Astrocyte (in vitro differentiated cells and primary cell): ENCODE measurements at regions not wholly inside any gene's neighbourhood (a gene's known extent, or its start where the extent isn't known, plus 50 kb on each side); places are given as distances from the start of the nearest gene placed in this dataset.

Experiments used
- EZH2 ChIP-seq: IDR thresholded peaks from 2 replicates; pipeline ENCODE4 v1.6.1; 2012; ENCODE audit warnings: mild to moderate bottlenecking, low read length, inconsistent platforms; ENCODE audit not compliant: insufficient read depth
- TF ChIP-seq, protein P1 (sequence below): IDR thresholded peaks from 2 replicates; pipeline ENCODE4 v1.5.1; 2011; ENCODE audit warnings: low read depth, mild to moderate bottlenecking, inconsistent platforms, low read length, moderate library complexity; ENCODE audit not compliant: insufficient read depth

GRCh38 chr3:70488816-70489215, 176.4 kb upstream of the MDFIC2 start:
- TF ChIP-seq, protein P1, sequence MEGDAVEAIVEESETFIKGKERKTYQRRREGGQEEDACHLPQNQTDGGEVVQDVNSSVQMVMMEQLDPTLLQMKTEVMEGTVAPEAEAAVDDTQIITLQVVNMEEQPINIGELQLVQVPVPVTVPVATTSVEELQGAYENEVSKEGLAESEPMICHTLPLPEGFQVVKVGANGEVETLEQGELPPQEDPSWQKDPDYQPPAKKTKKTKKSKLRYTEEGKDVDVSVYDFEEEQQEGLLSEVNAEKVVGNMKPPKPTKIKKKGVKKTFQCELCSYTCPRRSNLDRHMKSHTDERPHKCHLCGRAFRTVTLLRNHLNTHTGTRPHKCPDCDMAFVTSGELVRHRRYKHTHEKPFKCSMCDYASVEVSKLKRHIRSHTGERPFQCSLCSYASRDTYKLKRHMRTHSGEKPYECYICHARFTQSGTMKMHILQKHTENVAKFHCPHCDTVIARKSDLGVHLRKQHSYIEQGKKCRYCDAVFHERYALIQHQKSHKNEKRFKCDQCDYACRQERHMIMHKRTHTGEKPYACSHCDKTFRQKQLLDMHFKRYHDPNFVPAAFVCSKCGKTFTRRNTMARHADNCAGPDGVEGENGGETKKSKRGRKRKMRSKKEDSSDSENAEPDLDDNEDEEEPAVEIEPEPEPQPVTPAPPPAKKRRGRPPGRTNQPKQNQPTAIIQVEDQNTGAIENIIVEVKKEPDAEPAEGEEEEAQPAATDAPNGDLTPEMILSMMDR = no peak
- TF ChIP-seq EZH2 = no peak
